GM12878 (cell line): ENCODE measurements at regions not wholly inside any gene's neighbourhood (a gene's known extent, or its start where the extent isn't known, plus 50 kb on each side); places are given as distances from the start of the nearest gene placed in this dataset.

Experiments used
- ATAC-seq: fragments of 200-7000 bp; cut with Tn5 transposase; 3 replicates; pipeline ENCODE4 v1.9.1; 2020; ENCODE audit warnings: mild to moderate bottlenecking, moderate library complexity
- BruUV-seq: library from RNA; stranded (reverse); fragments of 400-500 nt; replicated peaks from 2 replicates; lab custom pipeline; 2021; lab: Mats Ljungman, UMichigan
- CTCF ChIA-PET: fragments of 300-600 bp; sonication (Branson Sonifier 250); formaldehyde crosslinking; extraction: SDS; loops from one replicate; lab custom pipeline; 2021; ENCODE audit warnings: inconsistent platforms; lab: Yijun Ruan, JAX
- POLR2A ChIA-PET: fragments of 350-600 bp; formaldehyde crosslinking; extraction: SDS; loops from one replicate; lab custom pipeline; 2021; ENCODE audit warnings: inconsistent platforms; lab: Charles Lee
- RAD21 ChIA-PET: fragments of 300-600 bp; sonication (Branson Sonifier 250); formaldehyde crosslinking; loops from one replicate; lab custom pipeline; 2023; ENCODE audit warnings: antibody characterized with exemption; ENCODE audit not compliant: unreplicated experiment; lab: Charles Lee
- SMC1A ChIA-PET: fragments of 300-600 bp; sonication (Branson Sonifier 250); formaldehyde crosslinking; loops from one replicate; lab custom pipeline; 2023; ENCODE audit not compliant: unreplicated experiment, uncharacterized antibody; lab: Charles Lee
- DNase-seq: peaks from one replicate; pipeline ENCODE4 v3.0.0-alpha.2; 2011; ENCODE audit warnings: low read depth, low spot score
- FAIRE-seq: peaks from 3 replicates; lab custom pipeline; 2011; peaks lifted over from hg19 to GRCh38; lab: Jason Lieb, UNC
- H2AFZ ChIP-seq: 2 replicates; pipeline ENCODE4 v1.6.0; 2011; ENCODE audit warnings: low read depth, low read length, control low read depth; ENCODE audit not compliant: control insufficient read depth
- H3K27ac ChIP-seq: 2 replicates; pipeline ENCODE4 v1.5.1; 2011; ENCODE audit warnings: control low read depth; ENCODE audit not compliant: control insufficient read depth, insufficient read depth
- H3K27me3 ChIP-seq, 2 experiments: replicated peaks in 1 of 2; 2 replicates each; pipeline versions ENCODE4 v1.6.0 to v1.6.1; 2011; ENCODE audit warnings: low read length in 1 of 2; ENCODE audit not compliant: control insufficient read depth in 2 of 2, insufficient read depth in 2 of 2
- H3K36me3 ChIP-seq, 2 experiments: 2 replicates each; pipeline ENCODE4 v1.5.1; 2011; ENCODE audit warnings: low read length in 1 of 2; ENCODE audit not compliant: control insufficient read depth in 2 of 2, insufficient read depth in 2 of 2
- H3K4me1 ChIP-seq: 2 replicates; pipeline ENCODE4 v1.6.1; 2011; ENCODE audit warnings: mild to moderate bottlenecking, low read length, moderate library complexity, mixed read lengths; ENCODE audit not compliant: control insufficient read depth, insufficient read depth
- H3K4me2 ChIP-seq: 2 replicates; pipeline ENCODE4 v1.6.0; 2011; ENCODE audit warnings: control low read depth; ENCODE audit not compliant: control insufficient read depth, insufficient read depth
- H3K4me3 ChIP-seq: fragments of 200-600 bp; sonication (generic); 2 replicates; pipeline ENCODE4 v1.5.1; 2016
- H3K79me2 ChIP-seq: 2 replicates; pipeline ENCODE4 v1.6.0; 2011; ENCODE audit warnings: low read length; ENCODE audit not compliant: control insufficient read depth, insufficient read depth
- H3K9ac ChIP-seq: 2 replicates; pipeline ENCODE4 v1.8.0; 2011; ENCODE audit warnings: low read length, control low read depth, mixed read lengths; ENCODE audit not compliant: control insufficient read depth, insufficient read depth
- H3K9me3 ChIP-seq: replicated peaks from 3 replicates; pipeline ENCODE4 v1.5.1; 2011; ENCODE audit warnings: mild to moderate bottlenecking, low read length; ENCODE audit not compliant: control insufficient read depth, insufficient read depth
- H4K20me1 ChIP-seq: 2 replicates; pipeline ENCODE4 v1.6.0; 2011; ENCODE audit not compliant: control insufficient read depth, insufficient read depth
- IKZF2 ChIP-seq, 2 experiments: fragments of 450-650 bp; IDR thresholded peaks; 2 replicates each; pipeline ENCODE4 v1.6.1; 2017; ENCODE audit warnings: mild to moderate bottlenecking in 2 of 2, moderate library complexity in 2 of 2
- RFX5 ChIP-seq: IDR thresholded peaks from 2 replicates; pipeline ENCODE4 v1.6.1; 2011; ENCODE audit warnings: low read depth, low read length, improper control_type of control experiment
- RUNX3 ChIP-seq: IDR thresholded peaks from 2 replicates; pipeline ENCODE4 v1.6.1; 2012; ENCODE audit warnings: low read length, inconsistent platforms
- ZNF592 ChIP-seq: fragments of 450-650 bp; IDR thresholded peaks from 2 replicates; pipeline ENCODE4 v1.6.1; 2017; ENCODE audit warnings: mild to moderate bottlenecking, moderate library complexity
- WGBS: methylation state at CpG from one replicate; pipeline ENCODE4 v1.1.6; 2016; ENCODE audit warnings: low lambda C conversion rate; ENCODE audit not compliant: insufficient replicate concordance, insufficient coverage; ENCODE audit errors: missing lambda C conversion rate; 5-methylcytosine and 5-hydroxymethylcytosine counted together
- in situ Hi-C: fragments of 300-500 bp; cut with MboI; formaldehyde crosslinking; loops from 9 replicates; pipeline ENCODE4 v1.14.3; 2018; ENCODE audit warnings: mixed read lengths
- intact Hi-C: fragments of 100-400 bp; cut with micrococcal nuclease; formaldehyde crosslinking; loops from one replicate; pipeline ENCODE4 v1.14.2; 2022; ENCODE audit not compliant: unreplicated experiment

GRCh38 chr15:25597571-25597970, 158.7 kb upstream of the UBE3A start:
- TF ChIP-seq ZNF592 (no peak), IKZF2 (IDR thresholded peaks at IDR 0.05) (no peak), RUNX3 (no peak), RFX5 (no peak)
- Histone ChIP-seq H3K9ac (no peak overlapping the region), H3K9me3 (no peaks in the 10 kb centered on the region; the same call in 2 of the 3 replicates), H2AFZ (no peak overlapping the region), H3K79me2 (no peaks in the 10 kb centered on the region), H3K4me1 (no peaks in the 10 kb centered on the region), H3K4me3 (no peak overlapping the region), H4K20me1 (no peaks in the 10 kb centered on the region), H3K27me3 (no peaks in the 10 kb centered on the region), H3K4me2 (no peak overlapping the region), H3K27ac (no peak overlapping the region), H3K36me3 (no peaks in the 10 kb centered on the region)
- WGBS = 57% methylated on average over 5 of the region's 5 CpGs
- no TSS peak for BruUV-seq
- CTCF ChIA-PET = no interaction called here
- intact Hi-C loops = no loop called here
- POLR2A ChIA-PET = no interaction called here
- ATAC-seq (no peak), DNase-seq (no peak), FAIRE-seq (no peak)
- SMC1A ChIA-PET = no interaction called here
- RAD21 ChIA-PET = no interaction called here
- in situ Hi-C loops = no loop called here
